CD4-positive, alpha-beta memory T cell (primary cell): ENCODE measurements at regions not wholly inside any gene's neighbourhood (a gene's known extent, or its start where the extent isn't known, plus 50 kb on each side); places are given as distances from the start of the nearest gene placed in this dataset.
"Not testable (repeated sequence)": the region's sequence is repeated elsewhere in the genome, so short reads cannot be mapped to it uniquely, and the experiment has no call there.

Experiments used
- CTCF ChIA-PET: fragments of 350-600 bp; sonication (Branson Sonifier 250); formaldehyde crosslinking; loops from one replicate; lab custom pipeline; 2021; ENCODE audit warnings: inconsistent platforms; ENCODE audit not compliant: partially characterized antibody; lab: Charles Lee
- POLR2A ChIA-PET: fragments of 350-600 bp; sonication (Branson Sonifier 250); formaldehyde crosslinking; loops from one replicate; lab custom pipeline; 2021; ENCODE audit not compliant: partially characterized antibody; lab: Charles Lee
- DNase-seq, 5 donors: peaks; one replicate each; pipeline versions ENCODE4 v3.0.0 to v3.0.0-alpha.2; 2020 to 2022; ENCODE audit warnings: mixed read lengths in 1 of 5
- H3K27ac ChIP-seq: one replicate; pipeline ENCODE4 v1.7.0; 2013; ENCODE audit warnings: low read depth, low read length
- H3K27me3 ChIP-seq: 2 replicates; pipeline ENCODE4 v1.7.0; 2013; ENCODE audit warnings: mild to moderate bottlenecking, low read length, moderate library complexity; ENCODE audit not compliant: insufficient read depth
- H3K36me3 ChIP-seq: 2 replicates; pipeline ENCODE4 v1.7.0; 2013; ENCODE audit warnings: mild to moderate bottlenecking, low read length, moderate library complexity; ENCODE audit not compliant: insufficient read depth
- H3K4me1 ChIP-seq: 2 replicates; pipeline ENCODE4 v1.7.0; 2013; ENCODE audit warnings: mild to moderate bottlenecking, low read length, moderate library complexity; ENCODE audit not compliant: insufficient read depth
- H3K4me3 ChIP-seq, 2 donors: one replicate each; pipeline ENCODE4 v1.7.0; 2013; ENCODE audit warnings: low read length in 2 of 2, mild to moderate bottlenecking in 1 of 2
- H3K9me3 ChIP-seq, 2 donors: one replicate each; pipeline ENCODE4 v1.7.0; 2013; ENCODE audit warnings: low read length in 2 of 2, control low read depth in 1 of 2; ENCODE audit not compliant: control insufficient read depth in 1 of 2
- H3K27ac Mint-ChIP-seq, 7 donors: one replicate each; pipeline ENCODE4 v1.8.0; 2020 to 2021; ENCODE audit warnings: mixed read lengths in 7 of 7, mild to moderate bottlenecking in 6 of 7, inconsistent platforms in 3 of 7, moderate library complexity in 3 of 7
- H3K27me3 Mint-ChIP-seq, 2 donors: one replicate each; pipeline ENCODE4 v1.8.0; 2020 to 2021; ENCODE audit warnings: mixed read lengths in 2 of 2
- H3K36me3 Mint-ChIP-seq, 2 donors: one replicate each; pipeline ENCODE4 v1.8.0; 2020 to 2021; ENCODE audit warnings: mixed read lengths in 2 of 2, inconsistent platforms in 1 of 2, mild to moderate bottlenecking in 1 of 2
- H3K4me1 Mint-ChIP-seq, 4 donors: one replicate each; pipeline ENCODE4 v1.8.0; 2020 to 2021; ENCODE audit warnings: mixed read lengths in 4 of 4, mild to moderate bottlenecking in 1 of 4
- H3K4me3 Mint-ChIP-seq, 8 donors: one replicate each; pipeline ENCODE4 v1.8.0; 2020 to 2021; ENCODE audit warnings: mixed read lengths in 8 of 8, mild to moderate bottlenecking in 7 of 8, moderate library complexity in 6 of 8, inconsistent platforms in 3 of 8
- H3K9me3 Mint-ChIP-seq, 8 donors: one replicate each; pipeline ENCODE4 v1.8.0; 2020 to 2021; ENCODE audit warnings: mixed read lengths in 8 of 8, mild to moderate bottlenecking in 5 of 8, inconsistent platforms in 3 of 8, moderate library complexity in 1 of 8
- intact Hi-C: fragments of 100-400 bp; cut with micrococcal nuclease; formaldehyde crosslinking; loops from one replicate; pipeline ENCODE4 v1.15.1; 2023

DNA sequence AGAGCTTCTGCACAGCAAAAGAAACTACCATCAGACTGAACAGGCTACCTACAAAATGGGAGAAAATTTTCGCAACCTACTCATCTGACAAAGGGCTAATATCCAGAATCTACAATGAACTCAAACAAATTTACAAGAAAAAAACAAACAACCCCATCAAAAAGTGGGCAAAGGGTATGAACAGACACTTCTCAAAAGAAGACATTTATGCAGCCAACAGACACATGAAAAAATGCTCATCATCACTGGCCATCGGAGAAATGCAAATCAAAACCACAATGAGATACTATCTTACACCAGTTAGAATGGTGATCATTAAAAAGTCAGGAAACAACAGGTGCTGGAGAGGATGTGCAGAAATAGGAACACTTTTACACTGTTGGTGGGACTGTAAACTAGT lies 179.4 kb upstream of the JUN start:
- DNase-seq, H3K27ac Mint-ChIP-seq, CTCF ChIA-PET, H3K27me3 ChIP-seq, H3K27ac ChIP-seq, POLR2A ChIA-PET, intact Hi-C loops, H3K27me3 Mint-ChIP-seq, H3K9me3 ChIP-seq, H3K4me3 ChIP-seq, H3K36me3 ChIP-seq, H3K4me3 Mint-ChIP-seq, H3K36me3 Mint-ChIP-seq, H3K9me3 Mint-ChIP-seq: not testable (repeated sequence)
- peaks cover 15 to 31% (median 20%) of the 10 kb centered on the region in 4 donors for H3K4me1 Mint-ChIP-seq
- H3K4me1 ChIP-seq: peaks cover 24% of the 10 kb centered on the region

DNA sequence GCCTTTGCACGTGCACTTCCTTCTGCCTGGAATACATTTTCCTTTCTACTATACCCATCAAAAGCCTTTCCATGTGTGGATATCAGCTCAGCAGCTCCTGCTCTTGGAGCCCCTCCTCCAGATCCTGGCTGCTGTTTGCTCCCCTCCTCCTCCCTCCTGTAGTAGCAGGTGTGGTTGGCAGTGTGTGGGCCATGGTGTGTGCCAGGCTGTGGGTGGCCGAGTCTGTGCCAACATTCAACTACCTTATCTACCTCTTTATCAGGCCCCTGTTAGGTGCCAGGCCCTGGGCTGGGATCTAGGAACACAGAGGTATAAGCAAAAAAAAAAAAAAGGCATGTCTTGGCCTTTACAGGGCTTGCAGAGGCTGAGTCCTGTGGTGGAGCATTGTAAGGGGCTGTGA lies 180.6 kb upstream of the JUN start:
- no peaks in the 10 kb centered on the region for H3K27me3 ChIP-seq
- H3K9me3 Mint-ChIP-seq: peaks cover 0 to 10% (median 2%) of the 10 kb centered on the region in 8 donors
- ChIA-PET POLR2A (no interaction called here), CTCF (interaction anchor here (1.3 kb wide), 1 partner anchor 28 kb away, joined by 4 read pairs; no protein-coding TSS in a partner anchor)
- intact Hi-C loops: no loop called here
- H3K4me3 ChIP-seq: no peak overlapping the region
- H3K4me1 Mint-ChIP-seq: peaks cover 23 to 43% (median 30%) of the 10 kb centered on the region in 4 donors
- no peaks in the 10 kb centered on the region for H3K9me3 ChIP-seq
- no peak for DNase-seq
- no peaks in the 10 kb centered on the region for H3K36me3 ChIP-seq
- no peak overlapping the region for H3K27ac ChIP-seq
- no peaks in the 10 kb centered on the region for H3K36me3 Mint-ChIP-seq
- H3K27ac Mint-ChIP-seq: no peak overlapping the region
- peaks cover 35% of the 10 kb centered on the region for H3K4me1 ChIP-seq
- no peak overlapping the region for H3K4me3 Mint-ChIP-seq
- no peaks in the 10 kb centered on the region for H3K27me3 Mint-ChIP-seq

DNA sequence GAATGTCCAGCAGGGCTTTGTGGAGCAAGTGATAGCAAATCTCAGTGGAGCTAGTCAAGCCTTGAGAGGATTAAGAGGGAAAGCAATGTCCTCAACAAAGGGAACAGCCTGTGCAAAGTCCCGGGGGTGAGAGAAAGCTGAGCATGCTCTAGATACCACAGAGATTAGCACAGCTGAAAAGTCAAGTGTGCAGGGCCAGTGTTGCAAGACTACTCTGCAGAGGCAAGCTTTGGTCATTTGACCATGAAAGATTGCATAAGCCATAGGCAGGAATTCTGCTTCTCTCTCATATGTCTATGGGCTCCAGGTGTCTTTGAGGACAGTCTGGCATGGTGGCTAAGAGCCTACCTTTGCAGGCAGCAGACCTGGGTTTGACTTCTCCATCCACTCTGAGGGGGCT lies 181.0 kb upstream of the JUN start:
- H3K4me3 Mint-ChIP-seq: no peak overlapping the region
- Histone ChIP-seq H3K27me3 (no peaks in the 10 kb centered on the region), H3K27ac (no peak overlapping the region), H3K9me3 (no peaks in the 10 kb centered on the region), H3K36me3 (no peaks in the 10 kb centered on the region), H3K4me1 (peaks cover 35% of the 10 kb centered on the region), H3K4me3 (no peak overlapping the region)
- peaks cover 0 to 10% (median 2%) of the 10 kb centered on the region in 8 donors for H3K9me3 Mint-ChIP-seq
- no peak for DNase-seq
- intact Hi-C loops: no loop called here
- ChIA-PET POLR2A (interaction anchor here (2.8 kb wide), 1 partner anchor 23 kb away, joined by 11 read pairs; no protein-coding TSS in a partner anchor), CTCF (interaction anchor here (1.3 kb wide), 1 partner anchor 28 kb away, joined by 4 read pairs; no protein-coding TSS in a partner anchor)
- H3K4me1 Mint-ChIP-seq: peaks cover 24 to 44% (median 31%) of the 10 kb centered on the region in 4 donors
- no peaks in the 10 kb centered on the region for H3K36me3 Mint-ChIP-seq
- H3K27me3 Mint-ChIP-seq: no peaks in the 10 kb centered on the region
- H3K27ac Mint-ChIP-seq: no peak overlapping the region

GRCh38 chr1:58966103-58966916 lies 182.5 kb upstream of the JUN start:
- ChIA-PET POLR2A (interaction anchor here (2.8 kb wide), 1 partner anchor 24 kb away, joined by 11 read pairs; no protein-coding TSS in a partner anchor), CTCF (no interaction called here)
- Mint-ChIP-seq H3K36me3 (no peaks in the 10 kb centered on the region), H3K4me3 (no peak overlapping the region), H3K27ac (peak overlapping the region in 2 of 7 donors; percentile 40 to 41), H3K9me3 (peaks cover 0 to 8% (median under 1%) of the 10 kb centered on the region in 8 donors), H3K4me1 (peaks cover 24 to 50% (median 31%) of the 10 kb centered on the region in 4 donors), H3K27me3 (no peaks in the 10 kb centered on the region)
- Histone ChIP-seq H3K4me1 (peaks cover 35% of the 10 kb centered on the region), H3K9me3 (no peaks in the 10 kb centered on the region), H3K27ac (no peak overlapping the region), H3K27me3 (no peaks in the 10 kb centered on the region), H3K4me3 (no peak overlapping the region), H3K36me3 (no peaks in the 10 kb centered on the region)
- DNase-seq: no peak
- intact Hi-C loops: no loop called here

DNA sequence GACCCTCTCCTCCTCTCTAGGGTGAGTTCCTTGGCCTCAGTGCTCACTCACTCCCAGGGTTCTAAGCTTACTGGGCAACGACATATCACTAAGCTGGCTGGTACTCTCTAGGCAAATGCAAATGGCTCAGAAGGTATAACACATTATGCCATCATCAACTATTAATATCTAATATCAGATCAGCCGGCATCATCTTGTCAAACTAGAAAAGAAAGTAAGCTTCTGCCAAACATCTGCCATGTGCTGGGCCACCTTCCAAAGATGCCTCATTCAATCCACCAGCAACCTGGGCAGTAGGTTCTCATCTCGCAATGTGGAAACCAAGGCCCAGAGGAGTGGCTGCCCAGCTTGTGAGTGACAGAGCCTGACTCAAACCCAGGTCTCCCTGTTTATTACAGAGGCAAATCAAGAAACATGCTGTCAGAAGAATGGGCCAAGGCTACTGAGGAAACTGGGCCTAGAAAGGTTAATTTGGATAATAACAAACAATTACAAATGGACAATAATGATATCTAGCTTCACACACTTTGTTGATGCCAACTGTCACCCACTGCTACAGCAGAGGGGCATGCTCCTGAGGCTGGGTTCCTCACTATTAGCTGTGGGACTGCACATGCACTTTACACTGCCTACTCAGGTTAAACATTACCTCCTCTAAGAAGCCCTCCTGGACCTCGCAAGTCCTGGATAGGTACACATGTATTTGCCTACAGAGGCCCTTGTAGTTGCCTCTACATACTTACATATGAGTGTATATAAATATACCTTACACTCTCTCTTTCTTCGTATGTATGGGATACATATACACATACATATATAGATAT lies 183.3 kb upstream of the JUN start:
- Mint-ChIP-seq H3K9me3 (peaks cover 0 to 8% (median under 1%) of the 10 kb centered on the region in 8 donors), H3K4me1 (peaks cover 24 to 51% (median 31%) of the 10 kb centered on the region in 4 donors), H3K27me3 (no peaks in the 10 kb centered on the region), H3K27ac (peak overlapping the region in 2 of 7 donors; percentile 27 to 76), H3K4me3 (no peak overlapping the region), H3K36me3 (no peaks in the 10 kb centered on the region)
- Histone ChIP-seq H3K27me3 (no peaks in the 10 kb centered on the region), H3K36me3 (no peaks in the 10 kb centered on the region), H3K4me1 (peaks cover 35% of the 10 kb centered on the region), H3K9me3 (no peaks in the 10 kb centered on the region), H3K4me3 (no peak overlapping the region), H3K27ac (no peak overlapping the region)
- intact Hi-C loops: no loop called here
- ChIA-PET CTCF (no interaction called here), POLR2A (interaction anchor here (1.2 to 2.8 kb wide), 2 partner anchors 25 to 184 kb away, joined by 3 to 11 read pairs; partner anchors contain the start of gene JUN)
- no peak for DNase-seq

GRCh38 chr1:58968360-58968952 lies 184.6 kb upstream of the JUN start:
- intact Hi-C loops: loop anchor here (1.0 to 2.0 kb wide), 2 partner anchors 20 to 25 kb away; no protein-coding TSS in a partner anchor
- CTCF ChIA-PET: interaction anchor here (1.0 to 2.2 kb wide), 3 partner anchors 78 to 185 kb away, joined by 3 to 6 read pairs (median 3); partner anchors contain the start of gene JUN

More at GRCh38 chr1:58968360-58968952, 184.6 kb upstream of the JUN start:
- Mint-ChIP-seq H3K4me1 (peaks cover 24 to 49% (median 31%) of the 10 kb centered on the region in 4 donors), H3K4me3 (peak overlapping the region in 6 of 8 donors; percentile 54 to 85 (median 75)), H3K27me3 (no peaks in the 10 kb centered on the region), H3K36me3 (no peaks in the 10 kb centered on the region), H3K27ac (peak overlapping the region; percentile 76 to 96 (median 94)), H3K9me3 (peaks cover 0 to 7% (median under 1%) of the 10 kb centered on the region in 8 donors)
- Histone ChIP-seq H3K9me3 (no peaks in the 10 kb centered on the region), H3K4me3 (no peak overlapping the region), H3K27ac (peak overlapping the region; percentile 24), H3K27me3 (no peaks in the 10 kb centered on the region), H3K4me1 (peaks cover 35% of the 10 kb centered on the region), H3K36me3 (no peaks in the 10 kb centered on the region)
- POLR2A ChIA-PET: interaction anchor here (0.8 to 2.6 kb wide), 7 partner anchors 12 to 186 kb away, joined by 3 to 19 read pairs (median 3); partner anchors contain the start of gene JUN
- DNase-seq: peak in 4 of 5 donors; percentile 26 to 38 (median 34)
